HG02938 (cell line): ENCODE measurements at regions not wholly inside any gene's neighbourhood (a gene's known extent, or its start where the extent isn't known, plus 50 kb on each side); places are given as distances from the start of the nearest gene placed in this dataset.

Experiments
- ATAC-seq: cut with Tn5 transposase; IDR thresholded peaks from one replicate; pipeline ENCODE4 v1.9.1; 2021; ENCODE audit warnings: mild to moderate bottlenecking, moderate library complexity; ENCODE audit not compliant: unreplicated experiment

- no peak for ATAC-seq
Measured at GRCh38 chr4:24476282-24476681, 108.1 kb downstream of the DHX15 start.

- ATAC-seq = no peak
Measured at GRCh38 chr4:24475756-24476155, 108.6 kb downstream of the DHX15 start.

- ATAC-seq = no peak
Measured at GRCh38 chr4:24473309-24473721, 111.0 kb downstream of the DHX15 start.

- ATAC-seq = peak; percentile 55
Measured at GRCh38 chr4:24472514-24473308, 111.6 kb downstream of the DHX15 start.

DNA sequence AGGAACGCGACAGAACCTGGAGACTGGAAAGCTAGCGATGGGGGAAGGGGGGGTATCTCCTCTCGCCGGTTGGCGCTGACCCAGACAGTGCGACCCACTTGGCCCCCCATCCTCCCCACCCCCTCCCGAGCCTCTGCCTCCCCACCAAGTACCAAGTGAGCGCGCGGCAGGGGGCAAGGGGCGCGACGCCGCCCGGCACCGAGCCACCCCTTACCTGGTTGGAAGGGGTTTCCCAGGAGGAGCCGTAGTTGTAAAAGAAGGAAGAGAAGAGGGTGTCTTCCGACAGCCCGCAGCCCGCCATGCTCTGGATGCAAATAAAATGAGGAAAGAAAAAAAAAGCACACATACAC is 112.2 kb downstream of the DHX15 start:
- no peak for ATAC-seq

- no peak for ATAC-seq
Measured at GRCh38 chr4:24471486-24472160, 112.7 kb downstream of the DHX15 start.

DNA sequence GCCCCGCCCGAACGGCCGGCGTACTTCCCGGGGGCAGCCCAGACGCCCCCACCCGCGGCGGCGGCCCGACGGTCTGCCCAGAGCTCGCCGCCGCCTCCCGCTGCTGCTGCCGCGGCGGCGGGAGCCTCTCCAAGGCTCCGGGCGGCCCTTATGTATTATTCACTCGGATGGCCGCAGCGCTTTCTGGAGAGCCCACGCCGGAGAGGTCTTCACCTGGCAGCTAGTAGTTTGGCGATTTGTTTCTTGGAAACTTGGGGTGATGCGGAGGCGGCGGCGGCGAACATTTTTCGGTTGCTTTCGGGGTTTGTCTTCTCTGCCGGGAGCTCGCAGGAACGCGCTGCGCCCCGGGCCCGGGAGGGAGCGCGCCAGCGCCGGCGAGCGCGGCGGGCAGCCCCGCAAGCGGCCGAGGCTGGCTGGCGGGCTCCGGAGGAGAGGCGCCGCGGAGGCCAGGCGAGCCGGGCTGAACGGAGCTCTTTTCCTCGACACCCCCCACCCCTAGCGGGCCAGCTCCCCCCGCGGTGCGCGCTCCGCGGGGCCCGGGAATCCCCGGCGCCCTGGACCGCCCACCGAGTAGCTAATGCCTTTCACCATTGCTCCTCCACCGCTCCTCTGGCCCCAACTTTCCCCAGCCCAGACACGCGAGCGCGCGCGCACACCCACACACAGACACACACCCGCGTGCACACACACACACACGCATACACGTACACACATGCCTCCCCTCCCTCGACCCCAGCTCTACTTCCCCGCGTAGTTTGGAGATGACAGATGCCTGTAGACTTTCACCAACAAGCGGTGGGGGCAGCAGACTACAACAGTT is 113.5 kb downstream of the DHX15 start:
- no peak for ATAC-seq

GRCh38 chr4:24468071-24468470 is 116.3 kb downstream of the DHX15 start:
- no peak for ATAC-seq

- ATAC-seq = no peak
Measured at GRCh38 chr4:24464566-24464965, 119.8 kb downstream of the DHX15 start.

DNA sequence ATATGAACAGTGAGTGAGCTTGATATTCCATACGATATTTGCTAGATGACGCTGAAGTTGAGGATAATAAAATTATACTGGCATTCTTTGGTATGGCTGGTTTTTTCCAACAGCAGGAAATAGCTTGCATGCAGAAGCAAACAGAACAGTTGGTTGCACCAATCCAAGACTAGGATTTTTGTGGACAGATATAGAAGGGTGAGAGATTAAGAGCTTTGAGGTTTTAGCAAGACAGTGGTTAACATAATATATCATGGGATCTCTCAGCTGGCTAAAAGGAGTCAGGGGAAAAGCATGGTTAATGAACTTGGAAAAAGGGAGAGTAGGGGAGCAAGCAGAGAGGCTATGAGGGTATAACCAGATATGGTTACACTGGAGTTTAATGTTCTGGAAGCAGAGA is 127.9 kb downstream of the DHX15 start:
- no peak for ATAC-seq

DNA sequence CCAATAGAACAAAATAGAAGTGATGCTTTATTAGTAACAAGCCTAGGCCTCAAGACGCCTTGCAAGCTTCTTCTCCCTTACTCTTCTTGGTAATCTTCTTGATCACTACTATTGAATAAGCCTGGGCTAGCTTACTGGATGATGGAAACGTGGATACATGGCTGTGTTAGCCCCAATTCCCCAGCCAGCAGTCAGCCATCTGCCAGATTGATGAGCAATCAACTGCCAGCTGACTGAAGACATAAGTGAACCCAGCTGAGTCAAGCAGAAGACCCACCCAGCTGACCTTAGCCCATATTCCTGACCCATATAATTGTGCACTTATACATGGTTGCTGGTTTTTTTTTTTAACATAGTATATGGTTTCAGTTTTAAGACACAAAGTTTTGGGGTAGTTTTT is 130.4 kb downstream of the DHX15 start:
- no peak for ATAC-seq

DNA sequence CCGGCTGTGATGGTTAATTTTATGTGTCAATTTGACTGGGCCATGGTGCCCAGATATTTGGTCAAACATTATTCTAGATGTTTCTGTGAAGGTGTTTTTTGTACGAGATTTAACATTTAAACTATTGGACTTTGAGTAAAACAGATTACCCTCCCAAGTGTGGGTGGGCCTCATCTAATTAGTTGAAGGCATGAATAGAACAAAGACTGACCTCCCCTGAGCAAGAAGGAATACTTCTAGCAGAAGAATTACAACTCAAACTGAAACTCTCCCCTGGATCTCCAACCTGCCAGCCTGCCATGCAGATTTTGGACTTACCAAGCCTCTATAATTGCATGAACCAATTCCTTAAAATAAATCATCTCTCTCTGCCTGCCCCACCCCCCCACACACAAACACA is 132.5 kb downstream of the DHX15 start:
- no peak for ATAC-seq

DNA sequence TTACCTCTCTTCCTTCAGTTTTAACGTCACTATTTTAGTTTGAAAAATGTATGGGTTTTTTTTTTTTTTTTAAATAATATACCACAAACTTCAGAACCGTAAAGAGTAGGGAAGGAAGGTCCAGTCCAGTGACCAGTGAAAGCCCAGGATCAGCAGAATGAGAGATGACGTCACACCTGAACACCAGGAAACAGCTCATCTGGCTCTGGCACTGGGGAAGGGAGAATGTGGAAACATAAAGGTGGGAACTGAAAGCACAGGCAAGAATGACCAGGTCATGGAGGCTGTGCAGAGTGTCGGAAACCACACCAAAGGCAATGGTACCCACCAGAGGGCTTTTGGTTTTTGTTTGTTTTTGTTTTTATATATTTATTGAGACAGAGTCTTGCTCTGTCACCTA is 141.2 kb downstream of the DHX15 start:
- no peak for ATAC-seq

GRCh38 chr4:24440765-24441164 is 143.6 kb downstream of the DHX15 start:
- ATAC-seq = no peak

DNA sequence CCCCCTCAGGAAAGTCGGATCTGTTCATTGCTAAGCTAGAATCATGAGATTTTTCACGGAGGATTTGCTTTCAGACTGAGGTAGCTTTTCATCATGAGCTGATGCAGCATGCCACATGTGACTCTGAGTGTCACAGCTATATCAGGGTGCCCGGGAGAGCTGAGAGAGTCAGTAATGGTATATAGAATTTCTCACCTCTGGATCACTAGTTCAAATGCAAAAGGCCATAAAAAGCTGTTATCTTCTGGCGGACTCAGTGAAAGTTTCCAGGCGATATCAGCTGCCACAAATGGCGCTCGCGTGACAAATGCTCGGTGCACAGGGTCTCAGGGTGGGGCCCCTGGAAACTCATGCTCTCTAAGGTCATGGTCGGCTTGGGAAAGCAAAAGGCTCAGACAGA is 150.1 kb downstream of the DHX15 start:
- no peak for ATAC-seq

DNA sequence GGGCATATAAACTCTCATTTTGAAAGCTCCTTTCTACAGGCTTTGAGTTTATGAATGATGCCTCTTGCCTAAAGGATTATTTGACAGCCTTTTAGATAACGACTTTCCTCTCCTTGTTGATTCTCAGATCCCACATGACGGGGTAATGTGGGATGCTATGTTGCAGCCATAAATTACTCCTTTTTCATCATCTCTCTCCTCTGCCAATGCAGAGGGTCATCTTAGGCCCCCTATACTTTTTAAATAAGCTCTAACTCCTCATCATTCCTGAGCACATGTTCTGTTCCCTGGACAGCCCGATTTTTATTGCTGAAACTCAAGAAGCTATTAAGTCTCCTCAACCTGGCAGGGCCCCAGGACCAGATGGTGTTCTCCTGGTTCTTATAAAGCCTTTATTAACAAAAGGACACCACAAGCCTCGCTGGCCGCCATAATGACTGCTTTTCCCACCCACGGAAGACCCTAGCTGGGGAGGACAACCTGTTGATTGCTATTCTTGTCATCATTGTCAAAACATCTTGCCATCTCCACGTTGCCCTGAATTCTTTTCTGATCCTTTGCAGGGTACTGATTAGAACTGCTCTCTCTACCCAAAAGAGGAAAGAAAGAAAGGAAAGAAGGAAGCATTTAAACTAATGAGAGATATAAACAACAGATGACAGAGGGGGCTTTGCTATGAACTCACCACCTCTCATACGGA is 150.7 kb downstream of the DHX15 start:
- no peak for ATAC-seq

GRCh38 chr4:24428850-24429249 is 155.5 kb downstream of the DHX15 start:
- ATAC-seq = no peak

DNA sequence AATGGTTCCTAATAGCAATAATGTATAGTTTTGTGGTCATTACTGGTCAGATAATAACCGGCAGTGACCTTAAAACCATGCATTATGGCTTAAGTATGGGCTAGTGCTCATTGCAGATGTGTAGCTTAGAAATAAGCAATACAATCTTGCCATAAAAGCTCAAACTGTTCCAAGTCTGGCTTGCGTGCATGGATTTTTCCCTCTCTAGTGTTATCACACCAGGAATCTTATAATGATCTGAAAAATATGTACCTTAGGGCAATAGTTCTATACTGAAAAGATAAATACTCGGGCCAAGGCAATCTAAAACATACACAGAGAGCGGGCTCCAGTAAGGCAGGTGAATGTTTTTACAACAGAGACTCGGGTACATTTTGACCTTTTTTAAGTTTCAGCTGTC is 157.8 kb downstream of the DHX15 start:
- ATAC-seq = no peak

DNA sequence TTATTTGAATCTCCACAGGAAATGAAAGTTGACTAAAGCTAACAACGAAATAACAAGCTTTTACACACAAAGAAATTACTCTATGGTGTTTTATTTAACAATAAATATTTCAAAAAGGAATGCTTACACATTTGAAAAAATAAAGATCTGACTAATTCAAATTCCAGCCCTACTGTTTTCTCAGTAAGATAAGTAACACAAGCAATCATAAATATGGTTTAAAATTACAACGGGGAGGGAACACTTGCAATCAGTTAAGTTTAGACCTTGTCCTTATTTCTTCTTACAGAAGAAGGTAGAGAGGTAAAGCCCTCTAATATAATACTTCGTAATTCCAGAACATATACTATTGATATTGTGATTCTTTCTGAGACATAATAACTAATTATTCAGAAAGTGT is 158.5 kb downstream of the DHX15 start:
- no peak for ATAC-seq

DNA sequence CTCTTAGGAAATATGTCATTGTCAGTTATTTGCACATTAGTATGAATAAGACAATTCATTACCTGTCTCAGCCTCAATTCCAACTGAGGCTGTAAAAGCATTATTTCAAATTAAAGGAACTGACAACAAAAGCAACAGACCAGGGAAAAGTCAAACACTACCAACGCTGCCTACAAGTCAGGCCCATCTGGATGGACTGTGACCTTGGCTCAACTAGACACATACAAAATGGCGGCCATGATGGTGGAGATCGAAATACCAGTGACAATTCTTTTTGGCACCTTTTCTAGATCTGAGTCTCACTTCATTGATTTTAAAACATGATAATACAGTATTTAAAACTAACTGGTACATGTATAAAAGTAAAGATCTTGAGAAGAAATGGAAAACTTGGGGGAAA is 160.7 kb downstream of the DHX15 start:
- ATAC-seq = no peak

GRCh38 chr4:24422644-24423043 is 161.7 kb downstream of the DHX15 start:
- ATAC-seq = no peak
